ENCODE measurements at regions not wholly inside any gene's neighbourhood (a gene's known extent, or its start where the extent isn't known, plus 50 kb on each side); places are given as distances from the start of the nearest gene placed in this dataset.

- Mint-ChIP-seq H3K36me3 (ENCODE audit: low read depth) (no peaks in the 10 kb centered on the region), H3K4me1 (no peaks in the 10 kb centered on the region), H3K4me3 (no peak overlapping the region), H3K27ac (no peak overlapping the region), H3K27me3 (peaks cover 18% of the 10 kb centered on the region), H3K9me3 (no peaks in the 10 kb centered on the region)
- ATAC-seq (replicated peaks) = no peak
Measured at GRCh38 chr14:58718226-58719205, 80.8 kb downstream of the DACT1 start.

- H3K4me3 Mint-ChIP-seq = no peak overlapping the region
- H3K36me3 Mint-ChIP-seq (ENCODE audit: low read depth) = no peaks in the 10 kb centered on the region
- H3K9me3 Mint-ChIP-seq = no peaks in the 10 kb centered on the region
- no peak for ATAC-seq (replicated peaks)
- H3K27me3 Mint-ChIP-seq = peaks cover 15% of the 10 kb centered on the region
- no peak overlapping the region for H3K27ac Mint-ChIP-seq
- no peaks in the 10 kb centered on the region for H3K4me1 Mint-ChIP-seq
Measured at GRCh38 chr14:58721723-58722122, 84.0 kb downstream of the DACT1 start.

DNA sequence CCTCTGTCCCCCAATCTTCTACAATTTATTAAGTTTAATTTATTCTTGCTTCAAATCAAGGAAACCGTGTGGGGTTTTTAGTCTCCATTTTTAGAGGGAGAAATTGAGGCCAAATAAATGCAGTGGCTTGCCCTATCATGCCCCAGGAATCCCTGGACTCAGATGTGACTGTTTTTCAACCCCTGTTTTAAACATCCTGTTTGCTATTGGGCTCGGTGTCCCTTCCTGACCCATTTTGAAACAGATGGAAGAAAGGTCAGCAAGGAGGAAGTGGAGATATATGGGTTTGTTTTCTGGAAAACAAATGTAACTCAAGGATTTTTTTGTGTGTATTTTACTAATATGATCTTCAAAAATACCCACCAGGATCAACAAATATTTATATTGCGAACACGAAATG lies 84.7 kb downstream of the DACT1 start:
- no peak overlapping the region for H3K27ac Mint-ChIP-seq
- no peaks in the 10 kb centered on the region for H3K4me1 Mint-ChIP-seq
- ATAC-seq (replicated peaks) = no peak
- no peaks in the 10 kb centered on the region for H3K36me3 Mint-ChIP-seq (ENCODE audit: low read depth)
- no peaks in the 10 kb centered on the region for H3K9me3 Mint-ChIP-seq
- H3K4me3 Mint-ChIP-seq = no peak overlapping the region
- H3K27me3 Mint-ChIP-seq = peaks cover 18% of the 10 kb centered on the region

DNA sequence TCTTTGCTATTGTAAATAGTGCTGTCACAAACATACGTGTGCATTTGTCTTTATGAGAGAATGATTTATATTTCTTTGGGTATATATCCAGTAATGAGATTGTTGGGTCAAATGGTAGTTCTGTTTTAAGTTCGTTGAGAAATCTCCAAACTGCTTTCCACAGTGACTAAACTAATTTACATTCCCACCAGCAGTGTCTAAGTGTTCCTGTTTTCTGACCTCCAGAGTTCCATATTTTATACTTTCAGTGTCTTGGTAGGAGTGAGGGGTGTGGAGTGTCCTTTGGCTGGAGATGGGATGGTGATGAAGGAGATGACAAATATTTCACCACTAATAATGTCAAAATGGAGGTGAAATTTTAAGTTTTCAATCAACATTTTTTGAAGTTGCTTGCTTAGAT lies 86.4 kb downstream of the DACT1 start:
- Mint-ChIP-seq H3K9me3 (no peaks in the 10 kb centered on the region), H3K27me3 (peaks cover 11% of the 10 kb centered on the region), H3K36me3 (ENCODE audit: low read depth) (no peaks in the 10 kb centered on the region), H3K4me3 (no peak overlapping the region), H3K27ac (no peak overlapping the region), H3K4me1 (no peaks in the 10 kb centered on the region)
- ATAC-seq (replicated peaks) = no peak

DNA sequence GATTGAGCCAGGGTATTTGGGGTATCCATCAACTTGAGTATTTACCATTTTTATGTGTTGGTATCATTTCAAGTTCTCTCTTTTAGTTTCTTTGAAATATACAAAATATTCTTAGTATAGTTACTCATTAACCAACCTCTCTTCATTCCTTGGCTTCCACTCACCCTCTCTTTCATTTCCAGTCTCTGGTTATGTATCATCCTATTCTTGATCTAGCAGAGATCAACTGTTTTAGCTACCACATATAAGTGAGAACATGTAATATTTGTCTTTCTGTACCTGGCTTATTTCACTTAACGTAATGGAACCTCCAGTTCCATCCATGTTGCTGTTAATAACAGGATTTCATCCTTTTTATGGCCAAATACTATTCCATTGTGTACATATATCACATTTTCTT lies 86.9 kb downstream of the DACT1 start:
- Mint-ChIP-seq H3K9me3 (no peaks in the 10 kb centered on the region), H3K36me3 (ENCODE audit: low read depth) (no peaks in the 10 kb centered on the region), H3K4me1 (no peaks in the 10 kb centered on the region), H3K27ac (no peak overlapping the region), H3K4me3 (no peak overlapping the region), H3K27me3 (peaks cover 11% of the 10 kb centered on the region)
- peak; percentile 54 for ATAC-seq (replicated peaks)

DNA sequence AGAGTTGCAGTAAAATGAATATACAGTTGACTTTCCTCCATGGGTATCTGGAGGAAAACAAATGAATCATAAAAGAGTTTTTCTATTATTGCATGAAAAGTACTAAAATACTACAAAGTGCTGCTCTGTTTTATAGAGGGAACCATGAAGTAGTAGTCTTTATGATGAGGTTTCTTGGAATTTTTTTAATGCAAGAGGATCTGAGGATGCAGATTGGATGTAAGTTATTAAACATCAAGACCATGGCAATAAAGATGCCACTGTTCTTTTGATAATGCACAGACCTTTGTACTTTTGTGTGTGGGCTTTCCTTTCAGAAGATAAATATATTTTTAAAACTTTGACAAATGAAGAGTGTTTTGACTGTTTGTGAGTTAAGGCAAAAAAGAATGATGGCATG lies 87.5 kb downstream of the DACT1 start:
- H3K27me3 Mint-ChIP-seq = peaks cover 11% of the 10 kb centered on the region
- H3K27ac Mint-ChIP-seq = no peak overlapping the region
- H3K36me3 Mint-ChIP-seq (ENCODE audit: low read depth) = no peaks in the 10 kb centered on the region
- H3K4me1 Mint-ChIP-seq = no peaks in the 10 kb centered on the region
- no peak for ATAC-seq (replicated peaks)
- no peak overlapping the region for H3K4me3 Mint-ChIP-seq
- no peaks in the 10 kb centered on the region for H3K9me3 Mint-ChIP-seq

GRCh38 chr14:58725871-58726270 lies 88.1 kb downstream of the DACT1 start:
- Mint-ChIP-seq H3K36me3 (ENCODE audit: low read depth) (no peaks in the 10 kb centered on the region), H3K9me3 (no peaks in the 10 kb centered on the region), H3K27ac (no peak overlapping the region), H3K27me3 (peaks cover 15% of the 10 kb centered on the region), H3K4me3 (no peak overlapping the region), H3K4me1 (no peaks in the 10 kb centered on the region)
- ATAC-seq (replicated peaks) = no peak

DNA sequence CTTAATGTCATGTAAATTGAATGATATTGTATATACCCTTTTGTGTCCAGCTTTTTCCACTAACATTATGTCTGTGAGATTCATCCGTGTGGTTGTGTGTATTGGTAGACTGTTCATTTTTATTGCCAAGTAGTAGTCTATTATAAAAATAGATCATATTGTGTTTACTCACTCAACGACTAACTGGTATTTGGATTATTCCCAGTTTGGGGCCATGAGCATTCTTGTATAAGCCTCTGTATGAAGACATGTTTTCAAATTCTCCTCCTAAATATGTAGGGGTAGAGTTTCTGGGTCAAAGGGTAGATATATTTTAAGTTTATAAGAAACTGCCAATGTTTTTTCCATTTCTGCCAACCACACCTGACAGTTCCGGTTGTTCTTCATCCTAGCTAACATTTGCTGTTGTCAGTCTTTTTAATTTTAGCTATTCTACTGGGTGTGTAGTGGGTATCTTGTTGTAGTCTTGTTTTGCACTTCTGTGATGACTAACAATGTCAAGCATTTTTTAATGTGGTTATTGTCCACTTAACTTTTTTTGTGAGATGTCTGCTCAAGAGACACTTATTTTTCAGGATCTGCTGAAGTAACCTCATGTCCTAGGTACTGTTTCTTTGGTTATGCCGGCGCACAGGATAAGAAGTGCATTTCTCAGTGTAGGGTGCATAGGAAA lies 93.2 kb downstream of the DACT1 start:
- no peak overlapping the region for H3K27ac Mint-ChIP-seq

GRCh38 chr14:58731465-58732293 lies 93.9 kb downstream of the DACT1 start:
- H3K4me1 Mint-ChIP-seq = no peaks in the 10 kb centered on the region
- peaks cover 22% of the 10 kb centered on the region for H3K27me3 Mint-ChIP-seq
- H3K9me3 Mint-ChIP-seq = no peaks in the 10 kb centered on the region
- no peak overlapping the region for H3K27ac Mint-ChIP-seq
- ATAC-seq (replicated peaks) = no peak
- H3K36me3 Mint-ChIP-seq (ENCODE audit: low read depth) = no peaks in the 10 kb centered on the region
- H3K4me3 Mint-ChIP-seq = no peak overlapping the region

More for the DNA sequence above, 93.2 kb downstream of the DACT1 start:
- Mint-ChIP-seq H3K4me1 (no peaks in the 10 kb centered on the region), H3K36me3 (ENCODE audit: low read depth) (no peaks in the 10 kb centered on the region), H3K9me3 (no peaks in the 10 kb centered on the region), H3K27me3 (peaks cover 20% of the 10 kb centered on the region), H3K4me3 (no peak overlapping the region)
- no peak for ATAC-seq (replicated peaks)

- ATAC-seq (replicated peaks) = peak; percentile 42
- Mint-ChIP-seq H3K36me3 (ENCODE audit: low read depth) (no peaks in the 10 kb centered on the region), H3K4me1 (no peaks in the 10 kb centered on the region), H3K27ac (no peak overlapping the region), H3K4me3 (no peak overlapping the region), H3K27me3 (peaks cover 20% of the 10 kb centered on the region), H3K9me3 (no peaks in the 10 kb centered on the region)
Measured at GRCh38 chr14:58732387-58732786, 94.6 kb downstream of the DACT1 start.

DNA sequence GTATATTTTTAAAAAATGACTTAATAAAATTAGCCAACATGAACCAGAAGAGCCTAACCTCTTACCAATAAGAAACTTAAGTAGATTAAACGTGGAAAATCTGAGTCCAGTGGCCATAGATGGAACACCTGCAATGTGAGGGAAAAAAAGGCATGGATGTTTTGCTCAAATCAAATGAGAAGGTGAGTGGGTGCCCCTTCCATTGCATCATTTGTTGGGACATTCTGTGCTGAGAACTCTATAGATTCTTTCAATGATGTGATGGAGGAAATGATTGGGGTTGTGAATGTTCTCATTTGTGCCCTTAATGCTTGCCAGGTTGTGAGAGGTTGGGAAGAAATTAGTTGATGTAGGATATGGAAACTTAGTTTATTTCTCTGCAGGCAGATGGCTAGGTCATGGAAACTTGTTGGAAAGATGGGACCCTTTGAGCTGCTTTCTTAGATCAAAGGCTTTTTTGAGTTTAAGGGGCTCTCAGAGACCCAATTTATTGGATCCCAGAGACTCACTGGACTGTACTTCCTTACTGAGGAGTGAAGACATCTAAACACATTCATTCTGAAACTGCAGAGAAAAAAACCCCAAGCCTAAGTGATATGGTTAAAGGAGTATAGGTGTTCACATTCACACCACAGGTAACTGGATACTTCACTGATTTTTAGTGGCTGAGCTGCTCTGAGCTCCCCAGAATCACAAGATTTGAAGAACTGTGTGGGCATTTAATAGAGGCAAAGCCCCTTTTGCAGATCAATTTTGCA lies 95.9 kb downstream of the DACT1 start:
- H3K36me3 Mint-ChIP-seq (ENCODE audit: low read depth) = no peaks in the 10 kb centered on the region
- no peak overlapping the region for H3K4me3 Mint-ChIP-seq
- ATAC-seq (replicated peaks) = no peak
- no peaks in the 10 kb centered on the region for H3K9me3 Mint-ChIP-seq
- H3K4me1 Mint-ChIP-seq = no peaks in the 10 kb centered on the region
- no peak overlapping the region for H3K27ac Mint-ChIP-seq
- peaks cover 21% of the 10 kb centered on the region for H3K27me3 Mint-ChIP-seq

DNA sequence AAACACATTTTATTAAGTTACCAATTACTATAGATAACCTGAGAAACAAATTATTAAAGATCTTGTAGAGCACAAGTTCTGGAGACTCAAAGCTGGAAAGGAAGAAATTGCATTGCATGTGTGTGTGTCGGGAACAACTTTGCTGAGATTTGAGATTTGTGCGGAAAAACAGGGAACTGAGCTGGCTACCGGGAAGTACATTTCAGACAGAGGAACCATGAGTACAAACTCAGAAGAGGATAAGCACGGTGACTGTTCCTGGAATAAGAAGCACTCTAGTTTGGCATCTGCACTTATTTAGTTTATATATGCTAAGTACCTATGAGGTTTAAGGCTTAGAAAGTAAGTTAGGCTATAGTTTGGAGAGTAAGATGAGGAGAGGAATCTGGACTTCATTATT lies 97.8 kb downstream of the DACT1 start:
- H3K9me3 Mint-ChIP-seq = no peaks in the 10 kb centered on the region
- H3K36me3 Mint-ChIP-seq (ENCODE audit: low read depth) = no peaks in the 10 kb centered on the region
- no peak overlapping the region for H3K4me3 Mint-ChIP-seq
- peaks cover 25% of the 10 kb centered on the region for H3K27me3 Mint-ChIP-seq
- no peaks in the 10 kb centered on the region for H3K4me1 Mint-ChIP-seq
- ATAC-seq (replicated peaks) = no peak
- H3K27ac Mint-ChIP-seq = no peak overlapping the region

GRCh38 chr14:58736606-58737005 lies 98.8 kb downstream of the DACT1 start:
- Mint-ChIP-seq H3K4me3 (no peak overlapping the region), H3K9me3 (no peaks in the 10 kb centered on the region), H3K36me3 (ENCODE audit: low read depth) (no peaks in the 10 kb centered on the region), H3K4me1 (no peaks in the 10 kb centered on the region), H3K27me3 (peaks cover 23% of the 10 kb centered on the region), H3K27ac (no peak overlapping the region)
- peak; percentile 27 for ATAC-seq (replicated peaks)

DNA sequence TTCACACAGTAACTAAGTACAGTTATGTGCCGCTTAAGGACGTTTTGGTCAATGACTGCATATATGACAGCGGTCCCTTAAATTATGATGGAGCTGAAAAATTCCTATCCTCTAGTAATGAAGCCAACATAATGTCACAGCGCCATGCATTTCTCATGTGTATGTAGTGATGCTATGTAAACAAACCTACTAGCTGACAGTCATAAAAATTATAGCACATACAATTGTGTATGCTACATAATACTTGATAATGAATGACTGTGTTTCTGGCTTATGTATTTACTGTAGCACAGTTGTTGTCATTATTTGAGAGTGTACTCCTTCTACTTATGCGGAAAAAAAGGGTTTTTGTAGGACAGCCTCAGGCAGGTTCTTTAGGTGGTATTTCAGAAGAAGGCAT lies 99.7 kb downstream of the DACT1 start:
- no peak overlapping the region for H3K4me3 Mint-ChIP-seq
- no peak overlapping the region for H3K27ac Mint-ChIP-seq
- ATAC-seq (replicated peaks) = no peak
- H3K36me3 Mint-ChIP-seq (ENCODE audit: low read depth) = no peaks in the 10 kb centered on the region
- peaks cover 26% of the 10 kb centered on the region for H3K27me3 Mint-ChIP-seq
- H3K9me3 Mint-ChIP-seq = no peaks in the 10 kb centered on the region
- H3K4me1 Mint-ChIP-seq = no peaks in the 10 kb centered on the region

Data from activated T-helper 17 cell treated with anti-CD3 and anti-CD28 coated beads, Interleukin-2, amount 50 U/mL, for 72 hours (primary cell).